GM18907 (cell line): ENCODE measurements at regions not wholly inside any gene's neighbourhood (a gene's known extent, or its start where the extent isn't known, plus 50 kb on each side); places are given as distances from the start of the nearest gene placed in this dataset.

Source experiments
- ATAC-seq: cut with Tn5 transposase; IDR thresholded peaks from one replicate; pipeline ENCODE4 v1.9.1; 2021; ENCODE audit warnings: mild to moderate bottlenecking, moderate library complexity; ENCODE audit not compliant: unreplicated experiment

DNA sequence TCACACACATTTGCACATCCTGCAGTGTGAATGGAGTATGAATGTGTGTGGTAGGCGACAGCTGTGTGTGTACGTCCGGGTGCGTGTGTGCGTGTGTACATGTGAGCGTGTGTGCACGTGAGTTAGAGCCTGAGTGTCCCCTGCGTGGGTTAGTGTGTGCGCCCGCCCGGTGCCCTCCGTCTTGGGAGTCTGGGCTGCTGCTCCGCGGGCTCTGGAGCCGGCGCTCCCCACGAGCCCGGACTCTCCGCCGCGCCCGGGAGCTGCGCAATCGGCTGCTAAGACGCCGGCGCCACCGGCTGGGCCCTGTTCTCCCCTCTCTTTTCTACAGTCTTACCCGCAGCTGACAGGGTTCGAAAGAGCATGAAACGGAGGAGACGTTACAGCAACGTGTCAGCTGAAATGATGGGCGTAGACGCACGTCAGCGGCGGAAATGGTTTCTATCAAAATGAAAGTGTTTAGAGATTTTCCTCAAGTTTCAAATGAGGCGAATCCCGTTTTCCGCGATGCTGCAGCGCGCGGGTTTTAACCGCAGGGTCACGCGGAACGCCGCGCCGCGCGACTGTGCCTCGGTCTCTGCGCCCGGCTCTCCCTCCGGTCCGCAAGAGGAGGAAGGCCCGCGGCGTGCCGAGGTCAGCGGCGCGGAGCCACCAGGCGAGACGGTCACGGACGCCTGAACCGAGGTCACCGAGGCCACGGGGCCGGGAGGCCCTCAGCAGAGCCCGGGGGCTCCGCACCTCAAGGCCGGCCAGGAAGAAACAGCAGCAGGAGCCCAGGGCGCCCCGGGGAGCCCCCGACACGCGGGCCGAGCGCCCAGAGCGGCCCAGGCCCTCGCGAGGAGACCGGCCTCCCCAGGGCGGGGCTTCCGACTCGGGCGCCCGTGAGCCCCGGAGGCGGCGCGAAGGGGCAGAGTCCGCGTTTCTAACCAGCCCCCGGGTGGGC, 95.3 kb upstream of the BHLHE23 start:
- ATAC-seq: peak; percentile 39

DNA sequence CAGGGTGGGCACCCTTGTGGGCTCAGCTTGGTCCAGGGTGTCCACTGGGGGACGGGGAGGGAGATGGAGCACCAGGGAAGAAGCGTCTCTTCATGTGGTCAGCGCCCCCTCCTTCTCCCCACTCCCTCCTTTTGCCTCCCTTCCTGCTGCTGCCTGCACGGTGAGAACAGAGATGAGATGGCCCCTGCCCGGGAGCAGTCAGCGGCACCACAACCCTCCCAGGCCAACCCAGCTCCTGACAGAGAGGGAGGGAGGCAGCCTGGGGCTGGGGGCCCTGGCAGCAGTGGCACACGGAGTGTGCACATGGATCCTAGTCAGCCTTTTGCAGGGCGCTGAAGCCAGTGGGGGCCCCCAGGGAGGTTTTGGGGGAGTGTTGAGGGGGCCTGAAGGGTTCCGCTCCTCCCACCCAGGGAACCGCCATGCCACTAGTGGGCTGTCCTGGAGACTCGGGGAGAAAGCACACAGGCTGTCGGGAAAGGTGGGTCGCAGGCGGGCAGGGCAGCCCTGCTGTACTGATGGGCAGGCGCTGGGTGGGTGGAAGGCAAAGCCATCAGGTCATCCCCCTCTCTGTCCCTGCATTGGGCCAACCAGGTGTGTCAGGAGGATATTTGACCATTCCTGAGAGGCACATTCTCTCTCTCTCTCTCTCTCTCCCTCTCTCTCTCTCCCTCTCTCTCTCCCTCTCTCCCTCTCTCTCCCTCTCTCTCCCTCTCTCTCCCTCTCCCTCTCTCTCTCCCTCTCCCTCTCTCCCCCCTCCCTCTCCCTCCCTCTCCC, 94.3 kb upstream of the BHLHE23 start:
- ATAC-seq: no peak

DNA sequence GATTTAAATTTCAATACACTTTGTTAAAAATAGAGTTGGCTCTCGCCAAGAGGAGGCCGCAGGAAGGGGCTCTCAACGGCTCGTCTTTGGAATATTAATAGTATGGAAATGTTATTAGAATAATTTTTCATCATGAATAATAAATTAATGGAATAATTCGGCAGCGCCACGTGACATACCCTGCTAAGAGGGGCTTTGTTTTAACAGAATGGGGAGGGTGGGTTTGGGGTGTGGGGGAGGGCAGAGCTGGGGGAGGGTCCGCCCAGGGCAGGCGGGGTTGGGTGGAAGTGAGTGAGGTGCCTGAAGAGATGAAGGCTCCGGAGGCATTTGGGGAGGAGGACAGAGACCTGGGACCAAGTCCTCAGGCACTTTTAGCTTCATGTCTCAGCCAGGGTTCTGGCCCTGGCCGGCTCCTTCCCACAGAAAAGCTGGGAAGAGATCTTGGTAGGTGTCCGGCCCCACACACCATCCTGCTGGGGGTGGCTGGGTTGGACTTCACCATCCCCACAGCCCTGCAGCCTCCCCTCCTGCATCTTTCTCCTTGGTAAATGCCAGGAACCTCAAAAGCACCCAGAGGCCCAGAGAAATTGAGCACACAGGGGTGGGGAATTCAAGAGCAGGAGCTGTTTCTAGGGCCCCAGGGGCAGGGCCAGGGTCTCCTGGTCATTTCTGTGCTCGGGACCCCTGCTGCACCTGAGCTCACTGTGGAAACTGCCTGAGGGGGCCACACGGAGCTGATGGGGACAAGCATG, 93.6 kb upstream of the BHLHE23 start:
- no peak for ATAC-seq

DNA sequence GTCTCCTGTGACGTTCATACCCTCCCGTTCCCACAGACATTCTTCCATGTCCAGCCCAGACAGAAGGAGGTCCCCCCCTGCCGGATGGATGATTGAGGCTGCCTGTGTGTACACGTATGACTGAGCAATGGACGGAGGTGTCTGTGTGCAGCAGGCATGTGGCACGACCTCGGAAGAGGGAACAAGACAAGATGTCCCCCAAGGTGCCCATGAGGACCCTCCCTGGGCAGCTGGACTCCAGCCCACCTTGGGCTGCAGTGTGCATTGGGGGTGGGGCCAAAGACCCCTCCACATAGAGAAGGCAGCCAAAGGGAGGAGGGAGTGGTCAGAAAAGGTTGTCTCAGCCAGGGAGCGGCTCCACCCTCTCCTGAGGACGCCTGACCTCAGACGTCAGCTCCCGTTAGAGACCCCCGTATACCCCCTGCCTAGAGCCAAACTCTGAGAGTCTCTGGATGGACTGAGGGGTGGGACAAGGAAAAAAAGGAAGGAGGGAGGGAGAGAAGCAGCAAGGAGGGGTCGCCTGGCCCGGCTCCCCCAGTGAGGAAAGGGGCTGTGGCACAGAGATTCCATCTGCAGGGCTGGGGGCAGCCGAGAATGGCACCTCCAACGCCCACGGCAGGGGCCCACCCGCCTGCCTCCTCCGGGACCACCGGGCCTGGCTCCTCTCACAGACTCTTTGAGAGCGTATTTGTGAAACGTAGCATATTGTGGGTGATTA, 92.9 kb upstream of the BHLHE23 start:
- ATAC-seq: no peak

DNA sequence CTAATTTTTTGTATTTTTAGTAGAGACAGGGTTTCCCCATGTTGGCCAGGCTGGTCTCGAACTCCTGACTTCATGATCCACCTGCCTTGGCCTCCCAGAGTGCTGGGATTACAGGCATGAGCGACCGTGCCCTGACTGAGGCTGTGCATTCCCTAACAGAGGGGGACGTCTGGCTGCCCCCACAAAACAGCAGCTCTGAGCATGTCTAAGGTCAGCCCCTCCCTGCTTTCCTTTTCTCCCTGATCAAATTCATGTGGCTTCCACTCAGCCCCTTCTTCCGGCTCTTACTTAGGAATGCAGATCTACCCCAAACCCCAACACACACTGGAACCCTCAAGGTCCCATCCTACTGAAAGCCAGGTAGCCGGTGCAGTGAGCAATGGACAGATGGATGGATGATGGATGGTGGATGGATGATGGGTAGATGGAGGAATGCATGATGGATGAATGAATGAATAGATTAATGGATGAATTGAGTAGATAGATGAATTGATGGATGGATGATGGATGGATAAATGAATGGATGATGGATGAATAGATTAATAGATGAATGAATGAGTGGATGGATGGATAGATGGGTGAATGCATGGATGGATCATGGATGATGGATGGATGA, 91.5 kb upstream of the BHLHE23 start:
- ATAC-seq: no peak

DNA sequence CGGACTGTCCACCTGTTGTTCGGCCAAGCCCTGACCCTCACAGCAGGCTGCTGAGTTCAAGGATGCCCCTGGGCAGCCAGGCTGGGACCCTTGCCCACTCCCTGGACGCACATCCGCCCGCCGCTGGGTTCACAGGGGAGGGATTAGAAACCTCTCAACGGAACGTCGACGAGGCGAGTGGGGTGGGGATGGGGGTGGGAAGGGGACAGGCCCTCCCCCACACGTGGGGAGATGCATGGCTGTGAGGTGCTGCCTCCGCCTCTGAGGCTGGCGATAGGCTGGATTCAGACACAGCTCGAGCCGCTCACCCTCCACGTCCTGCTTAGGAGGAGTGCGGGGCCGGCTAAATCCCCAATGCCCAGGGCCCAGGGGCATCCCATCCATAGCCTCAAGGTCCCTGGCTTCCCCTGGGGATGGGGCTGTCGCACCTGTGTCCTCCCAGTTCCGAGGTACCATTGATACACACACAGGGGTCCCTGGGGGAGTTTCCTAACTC, 90.6 kb upstream of the BHLHE23 start:
- no peak for ATAC-seq

DNA sequence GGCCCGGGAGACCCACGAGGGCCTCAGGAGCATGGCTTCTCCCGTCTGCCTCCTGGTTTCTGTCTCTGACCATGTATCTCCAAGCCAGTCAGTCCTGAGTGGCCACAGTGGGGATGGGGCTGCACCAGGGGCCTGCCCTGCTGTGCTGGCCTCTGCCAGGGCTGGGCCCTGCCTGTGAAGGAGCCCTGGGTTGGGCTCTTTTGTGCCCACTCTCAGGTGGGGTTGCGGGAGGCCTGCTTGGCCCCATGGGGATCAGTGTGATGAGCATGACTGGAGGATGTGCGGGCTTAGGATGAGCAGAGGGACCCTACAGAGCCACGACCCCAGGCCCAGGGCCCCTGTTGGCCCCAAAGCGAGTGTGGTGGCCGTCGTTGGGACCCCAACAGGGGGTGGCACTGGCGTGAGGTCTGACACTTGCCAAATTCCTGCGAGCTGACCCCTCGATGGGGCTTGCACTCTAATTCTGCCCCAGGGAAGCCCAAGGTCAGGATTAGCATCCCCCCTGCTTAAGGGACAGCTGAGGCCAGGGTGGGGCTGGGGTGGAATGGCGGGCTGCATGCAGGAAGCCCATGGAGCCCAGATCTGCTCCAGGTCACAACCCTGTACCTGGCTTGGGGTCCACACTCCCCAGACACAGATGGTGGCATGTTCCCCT, 90.0 kb upstream of the BHLHE23 start:
- ATAC-seq: no peak

DNA sequence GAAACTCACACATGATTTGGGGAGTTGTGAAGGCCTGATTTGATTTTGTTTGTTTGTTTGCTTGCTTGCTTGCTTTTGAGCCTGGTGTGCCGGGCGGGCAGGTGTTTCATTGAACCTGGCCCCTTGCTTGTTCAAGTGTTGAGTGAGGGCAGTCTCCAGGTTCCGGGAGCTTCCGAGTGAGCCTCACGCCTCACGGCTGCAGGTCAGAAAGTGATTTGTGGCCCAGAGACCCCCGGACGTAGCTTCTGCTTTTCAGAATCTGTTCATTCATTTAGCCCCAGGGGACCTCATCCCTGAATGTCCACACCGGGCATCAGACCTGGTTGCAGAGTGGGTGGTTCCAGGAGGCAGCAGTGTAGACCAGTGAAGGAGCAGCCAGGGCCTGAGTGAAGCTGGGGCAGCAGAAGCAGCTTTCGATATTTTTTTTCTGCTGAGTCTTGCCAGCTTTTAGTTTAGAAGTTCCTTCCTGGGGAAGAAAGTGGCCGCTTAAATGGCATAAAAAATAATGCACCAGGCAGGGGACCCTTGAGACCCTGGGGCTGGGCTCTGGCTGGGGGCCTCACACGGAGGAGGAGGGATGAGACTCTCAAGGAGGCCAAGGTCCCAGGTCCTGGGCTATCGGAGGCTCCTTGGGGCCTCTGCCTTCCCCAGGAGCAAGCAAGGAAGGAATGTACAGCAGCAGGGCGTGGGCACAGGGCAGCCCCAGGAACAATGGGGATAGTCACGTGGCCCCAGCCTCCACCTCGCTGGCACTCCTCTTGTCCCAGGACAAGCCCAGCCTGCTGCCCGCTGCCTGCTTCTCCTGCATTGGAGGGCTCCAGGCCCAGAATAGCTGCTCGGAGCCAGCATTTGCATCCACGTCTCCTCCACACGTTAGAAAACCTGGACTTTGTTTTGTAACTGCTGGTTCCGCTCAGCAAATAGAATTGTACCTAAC, 89.2 kb upstream of the BHLHE23 start:
- ATAC-seq: no peak

DNA sequence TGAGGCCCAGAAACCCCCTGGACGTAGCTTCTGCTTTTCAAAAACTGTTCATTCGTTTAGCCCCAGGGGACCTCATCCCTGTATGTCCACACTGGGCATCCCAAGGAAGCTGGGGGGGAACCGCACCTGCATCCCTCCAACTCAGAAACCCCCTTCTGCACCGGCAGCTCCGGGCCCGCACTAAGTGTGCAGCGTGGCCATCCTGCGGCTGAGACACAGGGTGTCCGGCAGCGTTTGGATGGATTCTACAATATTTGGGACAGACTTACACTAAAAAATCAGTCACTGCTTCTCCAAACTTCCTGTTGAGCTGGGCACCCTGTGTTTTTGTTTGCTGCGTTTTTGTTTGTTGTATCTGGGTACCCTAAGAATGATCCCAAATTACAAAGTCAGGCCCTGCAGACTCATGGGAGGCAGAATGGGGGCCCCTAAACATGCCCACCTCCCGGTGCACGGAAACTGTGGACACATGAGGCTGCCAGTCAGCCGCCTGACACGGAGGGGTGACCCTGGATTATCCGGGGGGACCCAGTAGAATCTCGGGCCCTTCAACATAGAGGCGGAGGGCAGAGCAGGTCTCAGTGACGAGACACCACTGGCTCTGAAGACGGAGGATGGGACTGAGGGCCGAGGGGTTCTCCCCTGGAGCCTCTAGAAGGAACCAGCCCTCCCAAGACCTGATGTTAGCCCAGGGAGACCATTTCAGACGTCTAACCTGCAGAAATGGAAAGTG, 88.2 kb upstream of the BHLHE23 start:
- ATAC-seq: no peak

DNA sequence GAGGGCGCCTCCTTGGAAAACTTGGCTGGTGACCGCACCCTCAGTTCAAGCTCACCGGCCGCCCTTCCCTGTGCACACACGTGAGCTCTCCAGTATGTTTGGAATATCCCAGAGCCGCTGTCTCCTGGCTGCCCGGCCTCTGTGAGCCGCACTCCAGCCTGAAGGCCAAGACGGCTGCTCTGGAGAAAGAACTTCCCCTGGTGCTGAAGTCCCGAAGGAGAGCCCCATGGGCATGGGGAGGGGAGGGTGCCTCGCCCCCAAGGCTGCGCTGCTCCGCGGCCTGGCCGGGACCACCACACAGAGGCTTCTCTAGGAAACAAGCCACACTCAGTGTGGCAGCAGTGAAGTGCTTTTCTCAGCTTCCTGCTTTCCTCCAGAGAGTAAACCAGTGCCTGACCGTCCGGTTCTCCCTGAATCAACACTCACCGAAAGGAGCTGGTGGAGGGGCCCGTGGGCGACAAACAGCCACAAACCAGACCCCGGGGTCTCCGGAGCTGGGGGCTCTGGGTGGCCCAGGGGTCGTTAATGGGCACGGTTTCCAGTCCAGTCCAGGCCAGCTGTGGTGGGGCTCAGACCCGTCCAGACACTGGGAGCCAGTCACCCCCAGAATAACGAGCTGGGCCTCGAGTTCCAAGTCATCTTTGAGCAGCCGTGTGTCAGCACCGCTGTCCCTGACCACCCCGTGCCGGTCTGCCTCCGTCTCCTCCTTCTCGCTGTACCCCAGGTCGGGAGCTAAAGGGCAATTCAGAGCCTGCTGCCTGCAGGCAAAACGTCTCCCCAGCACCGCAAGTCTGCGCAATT, 87.4 kb upstream of the BHLHE23 start:
- ATAC-seq: no peak

DNA sequence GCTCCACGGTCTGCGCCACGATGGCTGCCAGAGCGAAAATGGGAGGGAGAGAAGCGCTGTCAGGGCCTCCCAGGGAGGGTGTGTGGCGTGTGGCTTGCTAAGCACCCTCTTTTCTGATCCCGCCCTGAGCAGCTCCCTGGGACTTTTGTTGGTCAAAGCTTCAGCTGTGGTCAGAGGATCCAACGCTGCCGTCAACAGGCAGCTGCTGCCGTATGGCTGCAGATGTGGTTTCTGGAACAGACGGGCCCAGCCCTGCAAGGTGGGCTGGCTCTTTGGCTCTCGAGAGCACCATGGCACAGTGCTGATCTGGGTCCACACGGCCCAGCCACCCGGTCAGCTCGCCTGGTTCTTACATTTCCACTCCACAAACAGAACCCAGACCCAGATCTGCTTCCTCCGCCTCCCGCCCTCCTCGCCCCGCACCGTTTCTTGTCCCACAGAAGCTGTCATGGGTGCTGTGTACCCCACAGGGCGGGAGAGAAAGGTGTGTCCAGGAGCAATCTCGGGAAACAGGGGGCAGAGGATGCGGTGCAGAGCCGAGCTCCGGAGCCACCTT, 86.0 kb upstream of the BHLHE23 start:
- no peak for ATAC-seq

DNA sequence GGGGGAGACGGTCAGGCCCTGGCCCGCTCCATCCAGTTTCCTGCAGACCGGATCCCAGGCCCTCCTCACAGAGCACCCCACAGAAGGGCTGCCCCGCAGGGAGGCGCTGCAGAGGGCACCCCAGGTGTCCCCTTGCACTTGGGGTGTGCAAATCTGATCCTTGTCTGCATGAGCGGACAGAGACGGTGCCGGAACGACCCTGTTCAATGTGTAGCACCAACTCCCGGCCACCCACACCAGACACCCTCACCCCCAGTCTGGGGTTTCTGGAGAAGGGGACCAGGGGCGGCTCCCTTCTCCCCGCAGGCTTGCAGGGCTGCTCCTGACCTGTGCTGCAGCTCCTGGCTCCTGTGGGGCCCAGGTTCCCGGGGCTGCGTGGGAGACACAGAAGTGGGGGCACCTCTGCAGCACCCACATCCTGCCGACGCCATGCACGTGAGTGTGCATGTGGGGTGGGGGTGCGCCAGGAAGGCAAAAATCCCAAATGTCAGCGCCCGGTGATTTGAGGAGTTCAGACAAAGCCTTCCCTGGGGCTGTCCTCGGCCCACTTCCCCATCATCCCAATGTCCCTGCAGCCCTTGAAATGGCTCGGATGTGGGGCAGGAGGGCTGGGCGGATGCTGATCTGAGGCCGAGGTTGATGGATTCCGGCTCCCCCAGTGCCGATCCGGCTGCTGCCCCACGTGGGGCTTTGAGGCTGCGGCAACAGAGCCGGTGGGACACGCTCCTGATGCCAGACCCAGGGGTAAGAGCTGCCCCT, 85.3 kb upstream of the BHLHE23 start:
- no peak for ATAC-seq

DNA sequence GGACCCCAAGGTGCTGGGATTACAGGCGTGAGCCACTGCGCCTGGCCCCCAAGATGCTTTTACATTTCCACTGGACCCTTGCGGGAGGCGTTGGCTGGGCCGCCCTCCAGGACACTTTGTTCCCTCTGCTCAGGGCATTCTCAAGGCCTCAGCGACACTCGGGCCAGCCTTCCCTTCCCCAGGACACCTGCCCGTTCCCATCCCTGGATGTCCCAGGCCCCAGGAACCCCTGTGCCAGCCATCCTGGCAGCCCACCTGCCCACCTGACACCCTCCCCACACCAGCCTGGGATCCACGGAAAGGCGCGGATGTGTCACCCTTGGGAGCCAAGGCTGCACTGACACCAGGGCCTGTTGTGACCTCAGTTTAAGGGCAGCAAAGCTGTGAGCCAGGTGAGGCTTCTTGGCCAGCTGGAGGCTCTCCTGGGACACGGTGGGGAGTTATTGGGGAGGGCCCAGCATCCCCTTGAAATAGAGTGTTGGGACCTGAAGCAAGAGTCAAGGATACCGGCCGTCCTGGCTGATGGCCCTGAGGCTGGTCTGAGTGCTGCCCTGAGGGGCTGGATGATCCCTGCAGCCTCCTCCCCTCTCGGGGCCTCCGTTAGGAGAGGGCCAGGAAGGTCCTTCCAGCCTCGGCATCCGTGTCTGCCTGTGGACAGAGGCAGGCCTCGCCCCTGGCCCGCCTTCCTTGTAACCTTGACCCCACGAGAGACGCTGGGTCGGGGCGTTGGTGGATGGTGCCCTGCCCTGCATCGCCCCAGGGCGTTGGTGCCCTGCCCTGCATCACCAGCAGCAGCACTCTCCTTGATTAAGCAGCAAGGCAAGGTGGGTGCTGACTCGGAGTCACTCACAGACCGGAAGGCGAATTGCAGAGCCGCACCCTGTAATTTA, 84.2 kb upstream of the BHLHE23 start:
- ATAC-seq: no peak

DNA sequence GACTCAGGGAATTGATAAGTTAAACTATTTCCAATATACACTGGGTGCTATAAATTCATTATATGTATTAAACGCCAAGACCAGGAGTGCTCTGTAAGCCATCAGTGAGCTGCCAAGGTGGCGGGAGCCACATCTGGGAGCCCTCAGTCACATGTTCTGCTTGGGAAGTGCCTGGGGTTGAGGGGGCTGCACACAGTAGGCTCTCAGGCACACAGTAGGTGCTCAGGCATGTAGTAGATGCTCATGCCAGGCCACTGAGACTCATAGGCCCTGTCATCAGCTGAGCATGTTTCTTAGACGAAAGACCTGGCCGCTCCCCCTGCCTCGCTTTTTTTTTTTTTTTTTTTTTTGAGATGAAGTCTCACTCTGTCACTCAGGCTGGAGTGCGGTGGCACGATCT, 83.3 kb upstream of the BHLHE23 start:
- no peak for ATAC-seq
